Thyroid gland (tissue), 4 donors: ENCODE measurements at regions not wholly inside any gene's neighbourhood (a gene's known extent, or its start where the extent isn't known, plus 50 kb on each side); places are given as distances from the start of the nearest gene placed in this dataset.

Experiments used
- CTCF ChIP-seq, 6 experiments: fragments of 200-600 bp in 3 of 6; fragments of 450-650 bp in 3 of 6; sonication (generic) in 3 of 6; IDR thresholded peaks; one replicate each; pipeline ENCODE4 v1.5.1; 2016 to 2019; ENCODE audit warnings: antibody characterized with exemption in 6 of 6, mild to moderate bottlenecking in 2 of 6, inconsistent platforms in 1 of 6, moderate library complexity in 1 of 6
- POLR2A ChIP-seq, 2 donors: fragments of 450-650 bp; IDR thresholded peaks; one replicate each; pipeline ENCODE4 v1.6.1; 2017; ENCODE audit warnings: antibody characterized with exemption in 2 of 2, mild to moderate bottlenecking in 2 of 2, moderate library complexity in 1 of 2

DNA sequence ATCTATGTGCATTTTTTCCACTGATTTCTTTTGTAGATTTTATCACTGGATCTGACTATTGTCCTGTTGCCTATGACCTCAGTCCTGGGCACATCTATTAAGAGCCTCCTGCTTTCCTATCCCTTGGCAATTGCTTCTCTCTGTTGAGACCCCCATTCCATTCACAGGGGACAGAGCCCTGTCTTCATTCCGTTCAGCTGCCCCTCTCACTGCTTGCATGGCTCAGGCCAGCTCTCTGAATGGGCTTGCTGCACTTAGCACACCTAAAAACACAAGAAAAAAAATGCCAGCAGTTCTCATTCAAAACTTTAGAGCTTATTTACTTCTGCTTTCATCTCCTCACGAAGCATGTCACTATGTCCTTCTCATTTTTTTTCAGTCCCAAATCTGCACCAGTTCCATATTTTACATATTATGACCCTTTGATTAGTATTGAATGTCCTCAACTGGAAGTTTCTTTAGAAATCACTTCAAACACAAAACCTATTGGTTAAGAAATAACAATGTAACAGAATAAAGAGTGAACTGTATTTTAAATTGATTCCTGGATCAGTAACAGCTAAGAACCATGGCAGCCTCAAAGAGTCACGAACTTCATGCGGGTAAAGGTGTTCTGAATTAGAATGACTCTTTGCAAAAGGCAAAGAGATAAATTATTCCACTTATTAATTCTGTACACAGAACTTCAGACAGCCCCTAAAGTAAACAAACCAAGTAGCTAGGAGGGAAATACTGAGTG lies 616.5 kb downstream of the C6orf118 start:
- no peak for TF ChIP-seq POLR2A (IDR thresholded peaks at IDR 0.05)
- TF ChIP-seq CTCF (IDR thresholded peaks at IDR 0.05) = no peak
